Erythroblast (primary cell): ENCODE measurements at regions not wholly inside any gene's neighbourhood (a gene's known extent, or its start where the extent isn't known, plus 50 kb on each side); places are given as distances from the start of the nearest gene placed in this dataset.

Source experiments
- GATA1 ChIP-seq: IDR thresholded peaks from 2 replicates; pipeline ENCODE4 v1.6.1; 2011; ENCODE audit warnings: low read depth, mild to moderate bottlenecking, control low read depth, low read length, moderate library complexity
- POLR2A ChIP-seq: IDR thresholded peaks from 2 replicates; pipeline ENCODE4 v1.6.1; 2011; ENCODE audit warnings: mild to moderate bottlenecking, low read length

DNA sequence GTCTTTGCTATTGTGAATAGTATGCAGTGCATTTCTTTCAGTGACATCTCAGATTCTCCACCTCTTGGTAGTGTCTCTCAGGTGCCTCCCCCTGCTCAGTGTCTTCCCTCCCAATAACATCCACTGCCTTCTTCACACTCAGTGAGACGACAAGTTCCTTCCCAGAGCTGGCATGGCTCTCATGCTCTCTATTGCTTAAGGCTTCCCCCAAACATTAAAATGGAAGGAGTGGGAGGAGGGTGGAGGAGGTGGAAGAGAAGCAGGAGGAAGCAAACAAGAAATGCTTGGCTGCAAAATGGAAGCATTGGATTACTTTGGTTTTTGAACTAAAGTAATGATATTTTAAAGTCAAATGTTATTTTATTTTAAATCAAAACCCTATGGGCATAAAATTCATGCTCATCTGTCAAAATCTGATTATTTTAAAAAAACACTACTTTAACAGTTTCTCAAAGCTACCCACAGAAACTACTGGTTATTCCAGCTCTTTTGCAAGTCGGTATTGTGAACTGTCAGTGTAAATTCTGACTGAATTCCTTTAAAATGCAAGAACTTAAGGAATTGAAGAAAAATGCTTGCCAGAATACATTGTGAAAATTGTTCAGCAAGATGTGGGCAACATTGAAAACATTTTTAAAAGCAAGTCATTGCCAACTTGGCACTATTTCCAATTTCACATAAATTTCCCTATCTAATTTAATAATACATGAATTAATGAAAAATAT, 727.6 kb upstream of the ARGLU1 start:
- TF ChIP-seq POLR2A, result no peak
- TF ChIP-seq GATA1, result no peak
